ENCODE measurements at regions not wholly inside any gene's neighbourhood (a gene's known extent, or its start where the extent isn't known, plus 50 kb on each side); places are given as distances from the start of the nearest gene placed in this dataset.

- TF ChIP-seq BHLHE40 (IDR thresholded peaks at IDR 0.05; ENCODE audit: low read depth, low read length): no peak
- TF ChIP-seq, protein P1, sequence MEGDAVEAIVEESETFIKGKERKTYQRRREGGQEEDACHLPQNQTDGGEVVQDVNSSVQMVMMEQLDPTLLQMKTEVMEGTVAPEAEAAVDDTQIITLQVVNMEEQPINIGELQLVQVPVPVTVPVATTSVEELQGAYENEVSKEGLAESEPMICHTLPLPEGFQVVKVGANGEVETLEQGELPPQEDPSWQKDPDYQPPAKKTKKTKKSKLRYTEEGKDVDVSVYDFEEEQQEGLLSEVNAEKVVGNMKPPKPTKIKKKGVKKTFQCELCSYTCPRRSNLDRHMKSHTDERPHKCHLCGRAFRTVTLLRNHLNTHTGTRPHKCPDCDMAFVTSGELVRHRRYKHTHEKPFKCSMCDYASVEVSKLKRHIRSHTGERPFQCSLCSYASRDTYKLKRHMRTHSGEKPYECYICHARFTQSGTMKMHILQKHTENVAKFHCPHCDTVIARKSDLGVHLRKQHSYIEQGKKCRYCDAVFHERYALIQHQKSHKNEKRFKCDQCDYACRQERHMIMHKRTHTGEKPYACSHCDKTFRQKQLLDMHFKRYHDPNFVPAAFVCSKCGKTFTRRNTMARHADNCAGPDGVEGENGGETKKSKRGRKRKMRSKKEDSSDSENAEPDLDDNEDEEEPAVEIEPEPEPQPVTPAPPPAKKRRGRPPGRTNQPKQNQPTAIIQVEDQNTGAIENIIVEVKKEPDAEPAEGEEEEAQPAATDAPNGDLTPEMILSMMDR (IDR thresholded peaks at IDR 0.05): no peak
Observed at GRCh38 chr1:113194846-113195830, 122.1 kb downstream of the LRIG2 start.
